Femur (tissue), 1 donor: ENCODE measurements at regions not wholly inside any gene's neighbourhood (a gene's known extent, or its start where the extent isn't known, plus 50 kb on each side); places are given as distances from the start of the nearest gene placed in this dataset.
"Not testable (repeated sequence)": the region's sequence is repeated elsewhere in the genome, so short reads cannot be mapped to it uniquely, and the experiment has no call there.

Experiments used
- DNase-seq: peaks from one replicate; pipeline ENCODE4 v3.0.0-alpha.2; 2017

DNA sequence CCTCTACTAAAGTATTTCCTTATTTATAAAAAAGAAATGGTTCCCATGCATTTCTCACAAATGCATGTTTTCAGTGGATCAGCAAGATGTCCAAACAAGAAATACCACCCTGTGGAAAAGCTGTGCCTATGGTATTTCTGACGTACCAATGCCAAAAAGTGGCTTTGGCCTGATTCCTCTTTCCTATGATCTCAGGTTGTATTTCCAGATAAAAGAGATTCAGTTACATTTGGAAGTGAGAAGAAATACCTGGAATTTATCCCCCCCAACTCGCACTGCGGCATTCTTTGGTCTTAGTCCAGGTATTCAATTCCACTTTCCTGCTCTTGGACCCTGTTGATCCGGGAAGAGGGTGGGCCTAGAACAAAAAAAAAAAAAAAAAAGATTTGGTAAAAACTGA is 815.9 kb upstream of the FRG1 start:
- no peak for DNase-seq

DNA sequence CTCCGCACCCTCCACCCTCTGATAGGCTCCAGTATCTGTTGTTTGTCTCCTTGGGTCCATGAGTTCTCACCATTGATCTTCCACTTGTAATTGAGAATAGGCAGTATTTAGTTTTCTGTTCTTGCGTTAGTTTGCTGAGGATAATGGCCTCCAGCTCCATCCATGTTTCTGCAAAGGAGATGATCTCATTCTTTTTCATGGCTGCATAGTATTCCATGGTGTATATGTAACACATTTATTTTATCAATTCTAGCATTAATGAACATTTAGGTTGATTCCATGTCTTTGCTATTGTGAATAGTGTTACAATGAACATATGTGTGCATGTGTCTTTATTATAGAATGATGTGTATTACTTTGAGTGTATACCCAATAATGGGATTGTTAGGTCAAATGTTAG is 814.6 kb upstream of the FRG1 start:
- no peak for DNase-seq

DNA sequence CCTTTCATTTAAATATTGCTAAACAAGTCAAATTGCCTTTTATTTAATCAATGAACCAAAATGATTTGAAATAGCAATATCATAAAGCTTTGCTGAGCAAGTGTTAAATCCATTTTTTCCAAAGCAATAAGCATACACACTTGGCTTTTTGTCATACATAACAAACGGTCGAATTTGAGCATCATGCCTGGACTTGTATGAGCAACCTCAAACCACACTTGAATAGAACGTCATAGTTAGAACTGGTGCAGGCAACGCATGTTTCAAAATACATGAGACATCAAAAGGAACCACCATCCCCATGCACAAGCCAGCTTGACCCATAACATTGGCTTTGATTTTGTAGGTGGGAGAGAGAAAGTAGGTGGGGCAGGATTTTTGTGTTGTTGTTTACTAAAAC is 812.3 kb upstream of the FRG1 start:
- DNase-seq: no peak

DNA sequence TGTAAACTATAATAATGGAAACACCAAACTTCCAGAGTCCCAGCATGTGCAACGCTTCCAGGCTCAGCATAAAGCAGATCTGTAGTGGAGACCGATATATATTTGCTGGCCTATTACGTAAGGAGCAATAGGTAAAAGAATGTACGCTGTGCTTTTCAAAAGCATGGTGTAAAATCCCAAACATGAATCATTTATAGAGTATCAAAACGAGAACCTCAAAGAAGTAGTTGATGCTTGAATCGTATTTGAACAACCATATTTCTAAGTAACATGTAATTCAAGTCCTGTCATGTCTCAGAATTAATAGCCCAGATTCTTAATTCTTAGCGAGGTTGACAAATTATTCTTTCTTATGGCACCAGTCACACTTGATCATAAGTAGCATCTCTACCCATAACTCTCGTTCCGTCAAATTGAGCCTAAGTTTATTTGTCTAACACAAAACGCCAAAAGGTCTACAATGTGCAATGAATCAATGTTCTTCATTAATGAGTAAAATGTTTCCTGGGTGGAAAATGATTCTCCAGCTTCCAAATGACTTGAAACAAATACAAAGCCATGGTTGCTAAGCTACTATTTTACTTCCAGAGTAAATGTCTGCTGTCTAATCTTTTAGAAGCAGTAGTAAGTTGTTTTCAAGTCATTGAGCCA is 811.5 kb upstream of the FRG1 start:
- DNase-seq: no peak

DNA sequence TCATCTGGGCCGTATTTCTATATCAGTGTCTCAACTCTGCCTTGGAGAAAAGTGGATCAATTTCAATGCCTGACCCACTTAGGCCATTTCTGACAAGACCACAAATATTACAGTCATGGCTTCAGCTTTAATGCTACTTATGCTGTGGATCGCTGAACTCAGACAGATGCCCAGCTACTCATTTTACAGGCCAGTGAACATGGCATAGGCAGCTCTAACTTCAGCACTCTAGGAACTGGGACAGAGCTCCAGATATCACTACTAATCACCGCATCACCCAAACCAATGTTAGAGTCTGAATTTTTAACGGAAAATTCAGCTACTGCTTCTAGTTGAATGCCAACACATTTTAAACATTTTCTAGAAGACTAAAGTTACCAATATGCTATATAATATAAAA is 809.6 kb upstream of the FRG1 start:
- DNase-seq: no peak

DNA sequence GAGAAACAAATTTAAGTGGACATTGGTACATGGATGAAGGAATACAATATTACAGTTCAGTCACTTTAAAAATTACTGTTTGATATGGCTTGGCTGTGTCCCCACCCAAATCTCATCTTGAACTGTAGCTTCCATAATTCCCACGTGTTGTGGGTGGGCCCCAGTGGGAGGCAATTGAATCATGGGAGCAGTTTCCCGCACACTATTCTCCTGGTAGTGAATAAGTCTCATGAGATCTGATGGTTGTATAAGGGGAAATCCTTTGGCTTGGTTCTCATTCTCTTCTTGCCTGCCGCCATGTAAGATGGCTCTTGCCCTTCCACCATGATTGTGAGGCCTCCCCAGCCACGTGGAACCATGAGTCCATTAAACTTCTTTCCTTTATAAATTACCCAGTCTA is 804.2 kb upstream of the FRG1 start:
- DNase-seq: no peak

DNA sequence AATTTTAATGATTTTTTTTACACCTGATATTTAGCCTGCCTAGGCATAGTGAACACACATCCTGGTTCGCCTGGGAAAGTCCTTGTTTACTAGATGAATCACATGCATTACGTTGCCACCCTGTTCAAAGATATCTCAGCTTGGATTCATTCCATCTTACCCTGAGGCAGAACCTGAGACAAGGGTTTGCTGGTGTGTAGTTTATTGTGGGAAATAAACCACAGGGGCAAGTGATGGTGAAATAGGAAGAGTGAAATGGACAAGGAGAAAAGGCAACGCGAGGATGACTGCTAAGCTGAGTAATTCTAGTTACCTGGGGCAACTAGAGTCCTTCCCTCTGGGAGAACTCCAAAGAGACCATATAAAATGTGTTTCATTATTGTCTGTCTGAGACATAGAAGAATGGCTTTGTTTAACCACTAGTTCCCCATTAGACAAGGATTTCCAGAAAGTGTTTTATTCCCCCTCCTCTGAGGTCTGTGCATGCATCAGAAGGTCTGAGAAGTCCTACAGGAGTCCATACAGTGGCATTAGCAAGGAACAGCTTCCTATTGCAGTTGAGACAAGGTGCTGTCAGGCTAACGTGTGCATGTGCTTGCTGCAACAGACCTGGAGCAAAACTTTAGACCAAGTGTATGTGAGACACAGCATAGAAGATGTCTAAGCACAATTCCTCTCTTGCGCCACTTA is 797.3 kb upstream of the FRG1 start:
- no peak for DNase-seq

DNA sequence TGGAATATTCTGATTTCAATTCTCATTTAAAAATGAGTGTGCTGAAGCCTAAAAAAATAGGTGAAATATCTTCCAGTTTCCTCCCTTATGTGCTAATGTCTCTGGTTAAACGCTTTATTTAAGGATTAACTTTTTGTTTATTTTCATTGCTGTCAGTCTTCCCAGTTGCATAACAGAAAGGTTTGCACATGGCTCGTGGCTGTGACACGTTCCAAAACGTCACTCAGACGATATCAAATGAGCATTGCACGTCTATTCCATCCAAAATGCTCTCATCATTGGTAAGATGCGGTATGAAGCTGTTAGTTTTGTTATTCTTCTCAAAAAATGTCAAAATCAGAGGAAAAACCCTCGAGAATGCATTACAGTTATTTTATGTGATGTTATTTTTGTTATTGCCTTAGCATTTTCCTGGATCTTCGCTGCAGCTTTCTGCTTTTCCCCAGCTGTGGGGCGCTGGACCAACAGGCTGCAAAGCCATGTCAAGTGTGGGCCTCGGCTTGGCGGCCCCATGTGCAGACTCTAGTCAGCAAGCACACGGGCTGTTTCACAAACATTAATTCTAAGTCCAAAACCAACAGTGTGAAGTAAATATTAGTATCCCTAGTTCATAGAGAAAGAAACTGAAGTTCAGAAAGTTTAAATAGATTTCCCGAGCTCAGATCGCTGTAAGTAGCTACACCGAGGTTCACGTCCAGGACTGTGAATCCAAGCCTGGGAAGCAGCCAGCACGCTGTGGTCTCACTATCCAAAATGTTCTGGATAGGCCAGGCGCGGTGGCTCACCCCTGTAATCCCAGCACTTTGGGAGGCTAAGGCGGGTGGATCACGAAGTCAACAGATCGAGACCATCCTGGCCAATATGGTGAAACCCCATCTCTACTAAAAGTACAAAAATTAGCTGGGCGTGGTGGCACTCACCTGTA is 793.4 kb upstream of the FRG1 start:
- no peak for DNase-seq

DNA sequence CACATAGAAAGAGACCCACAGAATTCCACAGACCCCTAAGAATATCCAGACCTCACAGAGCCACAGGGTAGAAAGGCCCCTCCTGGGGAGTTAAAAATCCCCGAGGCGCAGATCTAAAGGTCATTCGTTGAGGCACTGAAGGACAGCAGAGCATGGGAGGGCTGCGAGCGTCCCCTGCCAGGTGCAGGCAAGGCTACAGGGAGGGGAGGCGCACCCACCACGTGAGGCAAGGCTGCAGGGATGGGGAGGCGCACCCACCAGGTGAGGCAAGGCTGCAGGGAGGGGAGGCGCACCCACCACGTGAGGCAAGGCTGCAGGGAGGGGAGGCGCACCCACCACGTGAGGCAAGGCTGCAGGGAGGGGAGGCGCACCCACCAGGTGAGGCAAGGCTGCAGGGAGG is 785.6 kb upstream of the FRG1 start:
- not testable (repeated sequence) for DNase-seq

DNA sequence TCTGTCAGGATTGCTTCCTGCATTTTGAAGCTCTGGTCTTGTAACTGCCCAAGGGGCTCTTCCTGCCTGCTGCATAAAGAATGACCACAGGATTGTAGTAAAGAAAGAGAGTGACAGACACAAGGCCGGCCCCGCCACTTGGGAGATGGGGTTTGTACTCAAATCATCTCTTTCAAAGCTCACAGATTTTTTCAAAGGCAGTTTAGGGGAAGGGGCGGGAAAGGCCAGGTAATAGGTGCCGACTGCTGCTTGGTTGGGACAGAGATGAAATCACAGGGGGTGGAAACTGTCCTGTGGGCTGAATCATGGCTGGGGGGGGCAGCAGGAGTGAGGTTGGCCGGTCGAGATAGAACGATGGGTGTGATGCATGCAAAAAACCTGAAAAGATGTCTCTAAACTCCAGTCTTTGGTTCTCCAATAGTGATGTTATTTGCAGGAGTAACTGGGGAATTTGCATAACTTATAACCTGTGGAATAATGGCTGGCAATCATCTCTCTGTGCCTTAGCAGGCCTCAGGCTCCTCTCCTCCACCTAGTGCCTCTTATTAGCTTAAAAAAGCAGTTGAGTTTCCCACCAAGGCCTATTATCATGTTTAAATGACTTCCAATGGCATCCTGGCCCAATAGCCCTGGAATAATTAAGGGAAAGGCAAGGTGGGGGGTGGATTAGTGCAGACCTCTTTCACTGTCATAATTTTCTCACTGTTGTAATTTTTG is 778.4 kb upstream of the FRG1 start:
- no peak for DNase-seq

DNA sequence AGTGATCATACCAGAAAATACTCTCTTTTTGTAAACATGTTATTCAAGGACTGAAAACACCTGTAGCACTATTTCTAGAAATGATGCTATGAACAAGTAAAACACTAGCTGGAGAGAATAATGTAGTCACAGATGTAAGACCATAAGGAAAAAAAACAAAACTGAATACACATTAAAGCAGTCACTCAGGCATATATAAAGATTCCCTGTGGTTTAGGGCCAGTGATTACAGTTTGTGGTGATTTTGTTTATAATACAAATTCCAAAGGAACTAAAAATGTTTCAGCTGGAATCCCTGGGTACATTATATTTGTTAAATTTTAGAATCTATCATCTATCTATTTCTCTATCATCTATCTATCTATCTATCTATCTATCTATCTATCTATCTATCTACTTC is 777.8 kb upstream of the FRG1 start:
- DNase-seq: no peak

DNA sequence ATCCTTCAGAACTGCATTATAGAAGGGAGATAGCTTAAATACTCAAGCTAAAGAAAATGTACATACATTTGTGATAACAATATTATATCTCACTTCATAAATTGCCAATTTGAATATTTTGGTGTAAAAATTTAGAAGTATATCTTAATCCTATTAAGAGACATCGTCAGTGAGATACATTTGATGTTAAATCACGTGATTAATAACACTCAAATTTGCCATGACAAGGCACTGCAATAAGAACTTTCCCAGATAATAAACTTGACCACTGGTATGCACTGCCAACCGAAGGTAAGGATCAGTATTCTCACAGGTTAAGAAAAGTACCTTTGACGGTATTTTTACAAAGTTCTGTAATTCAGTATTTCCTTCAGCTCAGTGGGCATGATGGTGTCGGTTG is 764.7 kb upstream of the FRG1 start:
- DNase-seq: no peak

DNA sequence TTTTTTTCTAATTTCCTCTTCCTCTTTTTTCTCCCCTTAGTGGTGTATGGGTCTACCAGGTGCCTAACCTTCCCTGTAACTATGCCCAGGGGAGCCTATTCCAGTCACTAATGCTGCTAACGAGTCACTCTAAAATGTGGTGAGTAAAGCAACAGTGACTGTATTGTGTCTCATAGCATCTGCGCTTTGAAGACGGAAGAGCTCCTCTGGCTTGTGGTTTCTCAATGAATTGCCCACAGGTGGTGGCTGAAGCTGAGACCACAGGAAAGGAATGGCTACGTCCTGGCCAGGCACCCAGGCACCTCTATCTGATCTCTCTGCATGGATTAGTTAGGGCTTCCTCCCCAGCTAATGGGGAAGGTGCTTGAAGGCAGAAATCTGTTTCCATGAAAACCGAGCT is 763.5 kb upstream of the FRG1 start:
- no peak for DNase-seq

DNA sequence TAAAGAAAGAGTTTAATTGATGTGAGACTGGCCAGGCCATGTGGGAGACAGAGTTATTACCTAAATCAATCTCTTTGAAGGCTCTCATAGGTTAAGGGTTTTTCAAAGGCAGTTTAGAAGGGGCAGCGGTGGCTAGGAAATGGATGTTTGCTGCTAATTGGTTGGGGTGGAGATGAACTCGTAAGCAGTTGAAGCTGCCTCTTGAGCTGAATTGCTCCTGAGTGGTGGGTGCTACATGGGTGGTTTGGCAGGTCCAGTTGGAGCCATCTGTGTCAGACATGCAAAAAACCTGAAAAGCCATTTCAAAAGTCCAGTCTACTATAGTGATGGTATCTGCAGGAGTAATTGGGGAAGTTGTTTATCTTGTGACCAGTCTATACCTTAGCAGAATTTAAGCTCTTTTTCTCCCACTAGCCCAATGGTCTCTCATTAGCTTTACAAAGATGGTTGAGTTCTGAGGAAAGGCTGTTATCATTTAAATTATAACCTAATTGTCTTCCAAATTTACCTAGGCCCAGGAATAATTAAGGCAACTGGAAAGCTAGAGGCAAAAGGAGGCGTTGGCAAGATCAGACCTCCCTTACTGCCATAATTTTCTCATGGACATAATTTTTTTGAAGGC is 762.4 kb upstream of the FRG1 start:
- no peak for DNase-seq

DNA sequence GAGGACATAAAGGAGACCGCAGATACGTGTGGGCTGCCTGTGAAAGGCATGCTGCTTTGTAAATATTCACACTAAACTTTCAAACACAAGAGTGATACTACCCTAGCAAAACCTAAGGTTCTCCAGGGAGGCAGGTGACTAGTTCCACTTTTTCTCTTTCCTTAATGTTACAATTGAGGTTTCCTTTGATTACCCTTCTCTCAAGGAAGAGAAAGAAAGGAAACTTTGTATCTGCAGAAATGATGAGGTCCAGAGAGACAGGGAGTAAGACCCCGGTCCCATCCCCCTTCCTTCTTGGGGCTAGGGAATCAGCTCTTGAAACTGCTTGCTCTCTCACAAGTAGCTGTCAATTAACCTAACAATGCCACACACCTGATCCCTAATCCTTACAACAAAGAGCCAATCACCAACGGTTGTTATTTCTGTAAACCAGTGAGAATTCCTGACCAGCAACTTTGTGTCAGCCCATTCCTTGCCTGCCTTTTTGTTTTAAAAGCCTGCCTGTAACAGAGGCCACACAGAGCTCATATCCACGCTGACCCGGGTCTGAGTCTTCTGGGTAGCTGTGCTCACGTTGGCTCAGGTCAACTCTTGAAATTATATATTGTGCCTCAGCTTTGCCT is 754.8 kb upstream of the FRG1 start:
- DNase-seq: no peak

DNA sequence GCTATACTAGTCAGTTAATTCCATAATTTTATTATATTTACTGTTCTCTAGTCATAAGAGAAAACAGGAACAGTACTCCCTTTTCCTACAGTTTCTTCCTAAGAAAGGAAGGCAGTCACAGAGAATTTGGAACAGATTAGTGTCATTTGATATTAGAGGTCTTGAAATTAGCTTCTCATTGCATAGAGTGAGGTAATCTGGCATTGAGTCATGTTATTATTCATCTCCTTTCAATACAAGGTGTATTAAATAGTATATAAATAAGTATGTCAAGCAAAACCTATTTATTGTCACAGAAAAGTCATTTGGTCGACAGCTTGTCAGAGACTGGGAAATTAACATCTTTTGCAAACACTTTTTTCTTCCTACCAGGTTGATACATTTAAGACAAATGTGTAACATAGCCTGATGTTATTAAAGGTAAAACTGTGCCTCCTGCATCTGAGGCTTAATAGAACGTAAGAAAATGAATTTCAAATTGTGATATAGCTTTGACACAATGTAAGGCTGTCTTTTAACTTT is 753.1 kb upstream of the FRG1 start:
- no peak for DNase-seq

DNA sequence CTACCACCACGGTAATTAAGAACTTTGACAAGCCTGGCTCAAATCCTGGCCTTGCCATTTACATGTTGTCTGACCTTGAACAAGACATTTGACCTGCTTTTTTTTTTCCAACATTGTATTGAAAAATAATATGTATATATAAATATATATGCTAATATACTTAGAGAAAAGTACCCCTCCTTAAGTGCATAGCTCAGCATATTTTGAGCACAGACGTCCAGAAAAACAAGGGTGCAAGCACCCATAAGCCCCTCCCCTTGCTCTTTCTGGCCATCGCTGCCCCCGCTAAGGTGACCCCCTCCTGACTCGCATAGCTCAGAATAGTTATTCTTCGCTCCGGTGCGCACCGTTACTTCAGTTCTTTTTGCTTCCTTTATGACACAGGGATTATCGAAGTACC is 742.0 kb upstream of the FRG1 start:
- DNase-seq: no peak

DNA sequence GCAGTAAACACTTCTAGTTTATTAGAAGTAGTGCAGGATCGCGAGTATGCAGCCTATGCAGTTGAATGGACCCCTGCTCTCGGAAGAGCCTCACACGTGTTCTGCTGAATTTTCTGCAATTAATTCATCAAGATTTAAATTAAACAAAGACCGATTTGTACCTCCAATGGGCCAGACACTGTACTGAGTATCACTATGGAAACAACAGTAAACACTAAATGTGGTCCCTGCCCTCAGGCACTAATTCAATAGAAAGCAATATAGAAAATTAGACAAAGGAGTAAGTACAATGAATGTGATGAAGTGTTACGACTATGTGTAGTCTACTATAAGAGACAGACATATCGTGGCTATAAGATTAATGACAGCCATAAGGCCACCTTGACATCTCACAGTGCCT is 740.3 kb upstream of the FRG1 start:
- DNase-seq: no peak

DNA sequence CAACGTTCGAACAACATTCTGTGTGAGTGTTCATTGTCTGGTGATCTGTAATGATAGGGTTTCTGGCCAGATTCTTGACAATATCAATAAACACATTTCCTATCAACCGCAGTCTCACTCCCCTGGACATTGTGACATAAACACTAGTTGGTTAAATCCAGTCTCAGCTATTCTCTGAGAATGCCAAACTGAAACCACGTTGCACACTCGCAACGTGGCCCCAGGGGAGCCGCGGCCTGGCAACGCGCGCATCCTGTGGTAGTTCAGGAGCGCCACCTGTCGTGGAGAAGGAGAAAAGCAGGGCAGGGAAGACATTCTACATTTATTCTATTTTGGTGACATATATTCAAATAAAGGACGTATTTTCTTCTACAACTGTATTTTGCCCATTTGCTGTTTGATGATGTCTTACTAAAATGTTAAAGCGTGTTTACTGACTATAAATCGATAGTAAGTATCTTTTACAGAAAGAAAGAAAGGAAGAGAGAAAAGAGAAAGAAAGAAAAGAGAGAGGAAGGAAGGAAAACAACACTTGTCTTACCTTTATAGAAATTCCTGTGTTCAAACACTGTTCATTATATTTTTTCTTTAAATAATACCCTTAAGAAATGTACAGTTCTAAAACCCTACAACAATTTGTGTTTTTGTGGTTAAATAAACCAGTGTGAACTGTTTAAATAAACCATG is 738.3 kb upstream of the FRG1 start:
- peak; percentile 84 for DNase-seq

DNA sequence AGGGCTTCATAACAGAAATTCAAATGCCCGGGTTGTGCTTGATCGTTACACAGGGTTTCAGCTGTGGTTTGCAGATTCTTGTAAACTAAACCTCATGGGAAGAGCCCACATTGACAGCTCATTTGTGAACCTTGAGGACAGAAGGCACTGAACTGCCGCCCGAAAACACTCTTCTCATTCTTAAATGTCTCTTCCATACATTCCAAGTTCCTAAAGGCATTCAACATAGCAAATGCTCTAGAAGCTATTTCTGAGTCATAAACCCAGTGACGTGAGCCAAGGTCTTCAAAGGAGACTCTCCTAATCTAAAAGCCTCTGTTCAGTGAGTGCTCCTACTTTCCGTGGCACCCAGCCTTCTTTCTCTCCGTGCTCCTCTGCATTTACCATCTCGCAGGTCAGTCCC is 737.8 kb upstream of the FRG1 start:
- peak; percentile 30 for DNase-seq

DNA sequence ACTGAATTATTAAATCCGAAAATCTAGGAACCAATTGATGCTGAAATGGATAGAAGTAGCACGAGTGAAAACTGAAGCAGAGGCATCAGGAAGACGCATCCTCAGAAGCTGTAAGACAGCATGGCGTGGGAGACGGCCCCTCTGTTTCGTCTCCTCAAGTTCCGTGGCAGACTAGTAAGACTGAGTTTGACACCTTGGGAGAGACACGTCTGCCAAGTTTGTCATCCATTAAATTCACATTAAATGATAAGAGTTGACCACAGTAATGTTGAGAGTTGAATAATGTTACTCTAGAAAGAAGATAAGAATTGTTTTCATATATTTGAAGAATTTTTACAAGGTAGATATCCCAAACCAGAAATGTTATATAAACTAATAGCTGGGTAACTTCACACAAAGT is 736.1 kb upstream of the FRG1 start:
- DNase-seq: no peak
